HepG2 (cell line): ENCODE measurements at regions not wholly inside any gene's neighbourhood (a gene's known extent, or its start where the extent isn't known, plus 50 kb on each side); places are given as distances from the start of the nearest gene placed in this dataset.

Experiments used
- ATAC-seq: fragments of 200-7000 bp; cut with Tn5 transposase; 3 replicates; pipeline ENCODE4 v1.9.1; 2020; ENCODE audit warnings: mild to moderate bottlenecking, moderate library complexity
- BruUV-seq: library from RNA; stranded (reverse); fragments of 400-500 nt; replicated peaks from 2 replicates; lab custom pipeline; 2021; lab: Mats Ljungman, UMichigan
- CTCF ChIA-PET: fragments of 300-600 bp; formaldehyde crosslinking; extraction: SDS; loops from one replicate; lab custom pipeline; 2021; ENCODE audit warnings: low total read pairs, inconsistent platforms, low intra/inter-chr PET ratio; lab: Yijun Ruan, JAX
- POLR2A ChIA-PET: fragments of 350-600 bp; sonication (Branson Sonifier 250); formaldehyde crosslinking; loops from one replicate; lab custom pipeline; 2020; ENCODE audit warnings: antibody characterized with exemption, inconsistent platforms; lab: Yijun Ruan, JAX
- DNase-seq: peaks from one replicate; pipeline ENCODE4 v3.0.0-alpha.2; 2015; ENCODE audit warnings: low spot score
- FAIRE-seq: peaks from 3 replicates; lab custom pipeline; 2011; peaks lifted over from hg19 to GRCh38; lab: Jason Lieb, UNC
- H2AFZ ChIP-seq: one replicate; pipeline ENCODE4 v1.6.1; 2011; ENCODE audit warnings: low read length, inconsistent platforms
- H3K27ac ChIP-seq: fragments of 300-600 bp; 3 replicates; pipeline ENCODE4 v1.8.0; 2011; ENCODE audit warnings: mixed run types, mild to moderate bottlenecking, mixed read lengths, low read length, inconsistent platforms; ENCODE audit not compliant: insufficient read depth; ENCODE audit errors: extremely low read length
- H3K27me3 ChIP-seq, 2 experiments: fragments of 200-600 bp in 1 of 2; 2 replicates in 1 of 2; 3 replicates in 1 of 2; pipeline versions ENCODE4 v1.6.0 to v1.8.0; 2011; ENCODE audit warnings: low read length in 2 of 2, mild to moderate bottlenecking in 2 of 2, moderate library complexity in 2 of 2, inconsistent platforms in 1 of 2; ENCODE audit not compliant: insufficient read depth in 2 of 2, control insufficient read depth in 1 of 2
- H3K36me3 ChIP-seq, 2 experiments: fragments of 200-600 bp in 1 of 2; replicated peaks in 1 of 2; 2 replicates in 1 of 2; 3 replicates in 1 of 2; pipeline versions ENCODE4 v1.5.1 to v1.8.0; 2011; ENCODE audit warnings: low read length in 2 of 2, inconsistent platforms in 1 of 2; ENCODE audit not compliant: insufficient read depth in 2 of 2, control insufficient read depth in 1 of 2
- H3K4me1 ChIP-seq: 2 replicates; pipeline ENCODE4 v1.5.1; 2012; ENCODE audit warnings: low read length, inconsistent platforms; ENCODE audit not compliant: insufficient read depth
- H3K4me2 ChIP-seq: 2 replicates; pipeline ENCODE4 v1.6.0; 2011; ENCODE audit warnings: low read depth, low read length, inconsistent platforms
- H3K4me3 ChIP-seq, 3 experiments: fragments of 200-600 bp in 1 of 3; sonication (generic), shearing (Covaris generic) in 1 of 3; replicated peaks in 1 of 3; 2 replicates each; pipeline ENCODE4 v1.5.1; 2011 to 2016; ENCODE audit warnings: low read length in 3 of 3, inconsistent platforms in 2 of 3, low read depth in 2 of 3, mild to moderate bottlenecking in 2 of 3, control low read depth in 1 of 3, mixed read lengths in 1 of 3; ENCODE audit not compliant: insufficient read depth in 1 of 3
- H3K79me2 ChIP-seq: one replicate; pipeline ENCODE4 v1.6.1; 2011; ENCODE audit warnings: low read length, inconsistent platforms; ENCODE audit not compliant: insufficient read depth
- H3K9ac ChIP-seq: 2 replicates; pipeline ENCODE4 v1.6.0; 2011; ENCODE audit warnings: mild to moderate bottlenecking, low read depth, low read length, inconsistent platforms; ENCODE audit not compliant: insufficient read depth
- H3K9me3 ChIP-seq: 2 replicates; pipeline ENCODE4 v1.5.1; 2012; ENCODE audit warnings: mild to moderate bottlenecking, low read length
- H4K20me1 ChIP-seq: 2 replicates; pipeline ENCODE4 v1.6.0; 2011; ENCODE audit warnings: inconsistent platforms, mild to moderate bottlenecking, low read length, moderate library complexity; ENCODE audit not compliant: insufficient read depth
- ARNT ChIP-seq: fragments of 450-650 bp; IDR thresholded peaks from 2 replicates; pipeline ENCODE4 v1.6.1; 2017
- ARNT2 ChIP-seq: sonication (generic); formaldehyde crosslinking; IDR thresholded peaks from 2 replicates; pipeline ENCODE4 v1.8.0; 2022; ENCODE audit warnings: mild to moderate bottlenecking, low read depth, missing genetic modification reagents, moderate library complexity
- HNRNPK ChIP-seq: fragments of 200-400 bp; formaldehyde crosslinking; IDR thresholded peaks from 2 replicates; pipeline ENCODE4 v1.6.1; 2018; ENCODE audit warnings: low read length, low read depth, moderate library complexity, mild to moderate bottlenecking; ENCODE audit not compliant: poor library complexity, severe bottlenecking
- NFYB ChIP-seq: sonication (generic); formaldehyde crosslinking; IDR thresholded peaks from 2 replicates; pipeline ENCODE4 v1.4.0; 2020; ENCODE audit warnings: missing genetic modification reagents
- PHF21A ChIP-seq: sonication (generic); formaldehyde crosslinking; IDR thresholded peaks from 2 replicates; pipeline ENCODE4 v1.5.0; 2020; ENCODE audit warnings: mild to moderate bottlenecking, missing genetic modification reagents
- TAF1 ChIP-seq: sonication (generic); formaldehyde crosslinking; IDR thresholded peaks from 2 replicates; pipeline ENCODE4 v1.4.0; 2020; ENCODE audit warnings: missing genetic modification reagents
- ZNF556 ChIP-seq: sonication (generic); formaldehyde crosslinking; IDR thresholded peaks from 2 replicates; pipeline ENCODE4 v1.4.0; 2020; ENCODE audit warnings: mild to moderate bottlenecking, missing genetic modification reagents, borderline replicate concordance
- ZNF761 ChIP-seq: sonication (generic); formaldehyde crosslinking; conservative IDR thresholded peaks from 2 replicates; pipeline ENCODE4 v1.4.0; 2020; ENCODE audit warnings: mild to moderate bottlenecking, missing genetic modification reagents
- WGBS: methylation state at CpG from one replicate; pipeline ENCODE4 v1.1.6; 2017; ENCODE audit warnings: low lambda C conversion rate; 5-methylcytosine and 5-hydroxymethylcytosine counted together
- in situ Hi-C: cut with HindIII; loops from 2 replicates; pipeline ENCODE4 v1.10.0; 2017; ENCODE audit warnings: low pct_unique_long_range_greater_than_20kb; ENCODE audit not compliant: extremely low pct_ligation_motif_present
- intact Hi-C: fragments of 100-400 bp; cut with micrococcal nuclease; formaldehyde crosslinking; loops from one replicate; pipeline ENCODE4 v1.10.0; 2022; ENCODE audit not compliant: unreplicated experiment
- TF ChIP-seq, protein P1 (sequence below): sonication (generic); formaldehyde crosslinking; IDR thresholded peaks from 2 replicates; pipeline ENCODE4 v1.5.1; 2020; ENCODE audit warnings: mild to moderate bottlenecking, missing genetic modification reagents, borderline replicate concordance
- TF ChIP-seq, protein P2 (sequence below): sonication (generic); formaldehyde crosslinking; IDR thresholded peaks from 2 replicates; pipeline ENCODE4 v1.4.0; 2020; ENCODE audit warnings: low read depth, mild to moderate bottlenecking, missing genetic modification reagents

DNA sequence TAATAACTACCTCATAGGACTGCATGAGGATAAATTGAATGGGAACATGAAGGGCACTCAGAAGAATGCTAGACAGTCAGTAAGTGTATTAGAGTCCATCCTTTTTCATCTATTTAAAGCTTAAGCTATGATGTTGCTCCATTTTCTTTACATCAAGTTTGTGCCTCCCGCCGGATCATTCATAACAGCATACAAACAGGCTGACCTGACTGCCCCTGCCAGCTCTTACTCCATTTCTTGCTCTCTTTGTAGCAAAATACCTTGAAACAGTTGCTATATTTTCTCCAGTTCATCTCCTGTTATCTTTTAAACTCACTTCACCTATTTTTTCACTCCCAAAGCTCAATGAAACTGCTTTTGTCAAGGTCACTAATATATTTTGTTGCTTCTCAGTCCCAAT, 315.6 kb upstream of the ALCAM start:
- Histone ChIP-seq H3K9ac (no peak overlapping the region), H3K79me2 (no peaks in the 10 kb centered on the region), H4K20me1 (no peaks in the 10 kb centered on the region), H3K4me1 (no peaks in the 10 kb centered on the region), H3K4me3 (no peak overlapping the region), H3K27ac (no peak overlapping the region), H3K36me3 (no peaks in the 10 kb centered on the region), H3K4me2 (no peak overlapping the region), H2AFZ (no peak overlapping the region), H3K9me3 (no peaks in the 10 kb centered on the region), H3K27me3 (no peaks in the 10 kb centered on the region)
- 2% methylated on average over 2 of the region's 2 CpGs for WGBS
- in situ Hi-C loops (no loop called here), intact Hi-C loops (no loop called here)
- ATAC-seq (no peak), DNase-seq (no peak), FAIRE-seq (no peak)
- TF ChIP-seq, protein P1, sequence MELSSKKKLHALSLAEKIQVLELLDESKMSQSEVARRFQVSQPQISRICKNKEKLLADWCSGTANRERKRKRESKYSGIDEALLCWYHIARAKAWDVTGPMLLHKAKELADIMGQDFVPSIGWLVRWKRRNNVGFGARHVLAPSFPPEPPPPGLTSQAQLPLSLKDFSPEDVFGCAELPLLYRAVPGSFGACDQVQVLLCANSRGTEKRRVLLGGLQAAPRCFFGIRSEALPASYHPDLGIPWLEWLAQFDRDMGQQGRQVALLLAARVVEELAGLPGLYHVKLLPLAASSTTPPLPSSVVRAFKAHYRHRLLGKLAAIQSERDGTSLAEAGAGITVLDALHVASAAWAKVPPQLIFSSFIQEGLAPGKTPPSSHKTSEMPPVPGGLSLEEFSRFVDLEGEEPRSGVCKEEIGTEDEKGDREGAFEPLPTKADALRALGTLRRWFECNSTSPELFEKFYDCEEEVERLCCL (CRISPR knock-in tag), result no peak
- TF ChIP-seq ZNF761 (CRISPR knock-in tag), result no peak
- TF ChIP-seq ZNF556 (CRISPR knock-in tag), result no peak
- no peak for TF ChIP-seq NFYB (CRISPR knock-in tag)
- TF ChIP-seq ARNT2, result no peak
- no peak for TF ChIP-seq PHF21A (CRISPR knock-in tag)
- TF ChIP-seq ARNT, result no peak
- TF ChIP-seq TAF1 (CRISPR knock-in tag), result no peak
- TF ChIP-seq, protein P2, sequence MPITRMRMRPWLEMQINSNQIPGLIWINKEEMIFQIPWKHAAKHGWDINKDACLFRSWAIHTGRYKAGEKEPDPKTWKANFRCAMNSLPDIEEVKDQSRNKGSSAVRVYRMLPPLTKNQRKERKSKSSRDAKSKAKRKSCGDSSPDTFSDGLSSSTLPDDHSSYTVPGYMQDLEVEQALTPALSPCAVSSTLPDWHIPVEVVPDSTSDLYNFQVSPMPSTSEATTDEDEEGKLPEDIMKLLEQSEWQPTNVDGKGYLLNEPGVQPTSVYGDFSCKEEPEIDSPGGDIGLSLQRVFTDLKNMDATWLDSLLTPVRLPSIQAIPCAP, result no peak
- no peak for TF ChIP-seq HNRNPK
- POLR2A ChIA-PET, result no interaction called here
- no TSS peak for BruUV-seq
- CTCF ChIA-PET, result no interaction called here
